Ammon's horn (tissue), 1 donor: ENCODE measurements at regions not wholly inside any gene's neighbourhood (a gene's known extent, or its start where the extent isn't known, plus 50 kb on each side); places are given as distances from the start of the nearest gene placed in this dataset.
A peak's percentile ranks its signal among the peaks of the same experiment; 100 is the strongest.
"Not testable (repeated sequence)": the region's sequence is repeated elsewhere in the genome, so short reads cannot be mapped to it uniquely, and the experiment has no call there.

Experiments
- DNase-seq: peaks from one replicate; pipeline ENCODE4 v3.0.0-alpha.2; 2016; ENCODE audit warnings: low spot score

- no peak for DNase-seq
Measured at GRCh38 chr2:75389271-75389670, 171.5 kb downstream of the EVA1A start.

- DNase-seq, result no peak
Measured at GRCh38 chr2:75381032-75381431, 179.7 kb downstream of the EVA1A start.

- no peak for DNase-seq
Measured at GRCh38 chr2:75379476-75380210, 180.3 kb upstream of the TACR1 start.

GRCh38 chr2:75375646-75376582, 176.6 kb upstream of the TACR1 start:
- peak; percentile 62 for DNase-seq

GRCh38 chr2:75374414-75374957, 175.2 kb upstream of the TACR1 start:
- not testable (repeated sequence) for DNase-seq

GRCh38 chr2:75367401-75367800, 168.1 kb upstream of the TACR1 start:
- no peak for DNase-seq

- DNase-seq, result no peak
Measured at GRCh38 chr2:75361486-75361885, 162.2 kb upstream of the TACR1 start.

- no peak for DNase-seq
Measured at GRCh38 chr2:75360945-75361344, 161.6 kb upstream of the TACR1 start.

GRCh38 chr2:75356865-75357264, 157.5 kb upstream of the TACR1 start:
- no peak for DNase-seq

- no peak for DNase-seq
Measured at GRCh38 chr2:75353131-75353530, 153.8 kb upstream of the TACR1 start.

- no peak for DNase-seq
Measured at GRCh38 chr2:75348307-75348706, 149.0 kb upstream of the TACR1 start.

GRCh38 chr2:75344146-75344545, 144.8 kb upstream of the TACR1 start:
- no peak for DNase-seq

- no peak for DNase-seq
Measured at GRCh38 chr2:75342504-75343175, 143.3 kb upstream of the TACR1 start.

- no peak for DNase-seq
Measured at GRCh38 chr2:75340560-75340959, 141.2 kb upstream of the TACR1 start.

- DNase-seq, result no peak
Measured at GRCh38 chr2:75338461-75338860, 139.1 kb upstream of the TACR1 start.

GRCh38 chr2:75337619-75338018, 138.3 kb upstream of the TACR1 start:
- no peak for DNase-seq

- DNase-seq, result no peak
Measured at GRCh38 chr2:75337016-75337415, 137.7 kb upstream of the TACR1 start.

- no peak for DNase-seq
Measured at GRCh38 chr2:75336451-75336850, 137.1 kb upstream of the TACR1 start.

GRCh38 chr2:75334076-75334475, 134.8 kb upstream of the TACR1 start:
- DNase-seq, result no peak

- DNase-seq, result peak; percentile 51
Measured at GRCh38 chr2:75333646-75334045, 134.3 kb upstream of the TACR1 start.

GRCh38 chr2:75328156-75328555, 128.8 kb upstream of the TACR1 start:
- DNase-seq, result no peak

- DNase-seq, result no peak
Measured at GRCh38 chr2:75327334-75327733, 128.0 kb upstream of the TACR1 start.
